Colonic mucosa (tissue), 4 donors: ENCODE measurements at regions not wholly inside any gene's neighbourhood (a gene's known extent, or its start where the extent isn't known, plus 50 kb on each side); places are given as distances from the start of the nearest gene placed in this dataset.

Source experiments
- DNase-seq: peaks from one replicate; pipeline ENCODE4 v3.0.0-alpha.2; 2020
- H3K27ac ChIP-seq: fragments of 200-600 bp; one replicate; pipeline ENCODE4 v1.8.0; 2021
- H3K27me3 ChIP-seq: fragments of 200-600 bp; one replicate; pipeline ENCODE4 v1.8.0; 2021
- H3K36me3 ChIP-seq: fragments of 200-600 bp; one replicate; pipeline ENCODE4 v1.8.0; 2021
- H3K4me1 ChIP-seq: fragments of 200-600 bp; one replicate; pipeline ENCODE4 v1.8.0; 2021; ENCODE audit warnings: mild to moderate bottlenecking
- H3K4me3 ChIP-seq: fragments of 200-600 bp; one replicate; pipeline ENCODE4 v1.8.0; 2021
- H3K9ac ChIP-seq, 2 donors: one replicate each; pipeline ENCODE4 v1.7.0; 2013; ENCODE audit warnings: control low read depth in 2 of 2, low read depth in 2 of 2, low read length in 2 of 2
- H3K9me3 ChIP-seq: fragments of 200-600 bp; one replicate; pipeline ENCODE4 v1.8.0; 2021
- CTCF ChIP-seq: fragments of 200-600 bp; IDR thresholded peaks from one replicate; pipeline ENCODE4 v1.8.0; 2022; ENCODE audit warnings: antibody characterized with exemption, mild to moderate bottlenecking
- intact Hi-C: fragments of 100-400 bp; cut with DNase I; formaldehyde crosslinking; loops from one replicate; pipeline ENCODE4 v1.14.1; 2022
- donor health status: healthy.
- donor health status: DM: no; HTN: no; CAD: no.
- donor health status: DM: no; HTN: no; CAD: no.

DNA sequence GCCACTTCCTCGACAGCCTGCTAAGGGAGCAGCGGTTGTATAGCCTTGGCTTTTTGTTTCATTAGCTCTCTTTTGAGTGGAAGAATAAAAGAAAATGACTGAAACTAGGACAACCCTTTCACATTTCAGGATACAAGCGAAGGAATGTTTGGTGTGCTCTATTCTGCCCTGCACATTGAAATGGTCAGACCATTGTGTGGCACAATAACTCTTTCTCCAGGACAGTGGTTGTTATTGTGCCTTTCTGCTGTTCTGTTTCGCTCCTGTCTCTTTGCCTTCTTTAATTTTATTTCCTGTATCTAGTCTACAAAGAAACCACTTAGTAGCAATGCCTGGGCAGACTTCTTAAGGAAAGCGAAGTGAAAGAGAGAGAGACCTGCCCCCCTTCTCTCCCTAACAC, 473.7 kb downstream of the GBA3 start:
- intact Hi-C loops = no loop called here
- H3K9ac ChIP-seq = no peak overlapping the region

DNA sequence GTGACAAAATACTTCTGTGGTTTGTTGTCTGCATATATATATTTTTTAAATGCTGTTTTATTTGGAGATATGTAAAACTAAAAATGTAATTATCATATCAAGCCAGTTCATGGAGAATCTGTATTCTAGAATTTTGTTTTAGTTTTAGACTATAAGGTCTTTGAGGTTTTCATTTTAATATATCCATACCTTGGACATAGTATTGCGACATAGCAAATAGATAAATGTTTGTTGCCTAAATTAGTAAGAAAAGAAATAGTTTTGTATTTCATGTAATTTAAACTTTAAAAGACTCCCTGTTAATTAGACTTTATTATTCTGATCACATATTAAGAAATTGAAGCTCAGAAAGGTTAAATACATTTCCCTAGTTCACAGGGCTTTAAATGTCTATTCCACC, 472.9 kb downstream of the GBA3 start:
- no peaks in the 10 kb centered on the region for H3K36me3 ChIP-seq
- no peak overlapping the region for H3K27ac ChIP-seq
- H3K4me1 ChIP-seq = no peaks in the 10 kb centered on the region
- H3K4me3 ChIP-seq = no peak overlapping the region
- H3K9ac ChIP-seq = no peak overlapping the region
- intact Hi-C loops = no loop called here
- DNase-seq = no peak
- H3K9me3 ChIP-seq = no peaks in the 10 kb centered on the region
- no peaks in the 10 kb centered on the region for H3K27me3 ChIP-seq
- TF ChIP-seq CTCF = no peak

More for the DNA sequence above, 473.7 kb downstream of the GBA3 start:
- no peaks in the 10 kb centered on the region for H3K36me3 ChIP-seq
- TF ChIP-seq CTCF = no peak
- no peak overlapping the region for H3K4me3 ChIP-seq
- DNase-seq = no peak
- H3K27ac ChIP-seq = no peak overlapping the region
- H3K9me3 ChIP-seq = no peaks in the 10 kb centered on the region
- no peaks in the 10 kb centered on the region for H3K27me3 ChIP-seq
- no peaks in the 10 kb centered on the region for H3K4me1 ChIP-seq

- H3K4me1 ChIP-seq = no peaks in the 10 kb centered on the region
- intact Hi-C loops = no loop called here
- H3K4me3 ChIP-seq = no peak overlapping the region
- no peak for TF ChIP-seq CTCF
- no peak for DNase-seq
- H3K27ac ChIP-seq = no peak overlapping the region
- H3K27me3 ChIP-seq = no peaks in the 10 kb centered on the region
- no peak overlapping the region for H3K9ac ChIP-seq
- no peaks in the 10 kb centered on the region for H3K36me3 ChIP-seq
- H3K9me3 ChIP-seq = no peaks in the 10 kb centered on the region
These were observed 471.1 kb downstream of the GBA3 start for GRCh38 chr4:23163647-23164436.

GRCh38 chr4:23162275-23162674, 469.5 kb downstream of the GBA3 start:
- Histone ChIP-seq H3K27ac (no peak overlapping the region), H3K27me3 (no peaks in the 10 kb centered on the region), H3K4me3 (no peak overlapping the region), H3K9me3 (no peaks in the 10 kb centered on the region), H3K4me1 (no peaks in the 10 kb centered on the region), H3K36me3 (no peaks in the 10 kb centered on the region), H3K9ac (no peak overlapping the region)
- no peak for DNase-seq
- no peak for TF ChIP-seq CTCF
- intact Hi-C loops = no loop called here

DNA sequence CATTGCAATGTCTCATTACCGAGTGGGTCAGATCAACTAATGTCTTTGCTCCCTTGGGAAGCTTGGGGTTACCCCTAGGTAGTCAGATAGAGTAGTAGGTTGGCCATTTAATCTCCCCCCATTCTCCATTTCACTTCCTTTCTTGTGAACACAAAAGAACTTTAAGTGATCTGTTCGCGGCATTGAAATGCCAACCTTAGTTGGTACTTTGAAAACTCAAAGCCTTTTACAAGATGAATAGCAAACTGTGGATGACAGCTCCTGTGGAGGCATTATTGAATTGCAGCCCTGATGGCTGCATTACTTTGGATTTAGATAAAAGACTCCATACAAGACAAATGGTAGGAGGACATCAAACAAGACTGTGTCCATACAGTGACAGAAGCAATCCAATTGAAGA, 469.1 kb downstream of the GBA3 start:
- H3K27me3 ChIP-seq = no peaks in the 10 kb centered on the region
- H3K4me1 ChIP-seq = no peaks in the 10 kb centered on the region
- TF ChIP-seq CTCF = no peak
- H3K9me3 ChIP-seq = no peaks in the 10 kb centered on the region
- no peak overlapping the region for H3K27ac ChIP-seq
- no peaks in the 10 kb centered on the region for H3K36me3 ChIP-seq
- no peak overlapping the region for H3K9ac ChIP-seq
- no peak for DNase-seq
- H3K4me3 ChIP-seq = no peak overlapping the region
- intact Hi-C loops = no loop called here
